WTC11 (cell line): ENCODE measurements at regions not wholly inside any gene's neighbourhood (a gene's known extent, or its start where the extent isn't known, plus 50 kb on each side); places are given as distances from the start of the nearest gene placed in this dataset.

ENCODE experiments used
- ATF1 ChIP-seq: sonication (generic); formaldehyde crosslinking; IDR thresholded peaks from 2 replicates; pipeline ENCODE4 v1.8.1; 2023; ENCODE audit warnings: mild to moderate bottlenecking, moderate library complexity, missing genetic modification reagents
- E2F5 ChIP-seq: sonication (generic); formaldehyde crosslinking; IDR thresholded peaks from 2 replicates; pipeline ENCODE4 v1.8.1; 2022; ENCODE audit warnings: mild to moderate bottlenecking, moderate library complexity, missing genetic modification reagents
- ESRRA ChIP-seq: sonication (generic); formaldehyde crosslinking; IDR thresholded peaks from 2 replicates; pipeline ENCODE4 v1.8.1; 2022; ENCODE audit warnings: mild to moderate bottlenecking, missing genetic modification reagents, borderline replicate concordance
- NFYB ChIP-seq: sonication (generic); formaldehyde crosslinking; conservative IDR thresholded peaks from 2 replicates; pipeline ENCODE4 v1.8.0; 2022; ENCODE audit warnings: low read depth, missing genetic modification reagents
- PREB ChIP-seq: sonication (generic); formaldehyde crosslinking; IDR thresholded peaks from 2 replicates; pipeline ENCODE4 v1.8.1; 2022; ENCODE audit warnings: mild to moderate bottlenecking, missing genetic modification reagents, moderate library complexity, borderline replicate concordance
- TCF7 ChIP-seq: sonication (generic); formaldehyde crosslinking; IDR thresholded peaks from 2 replicates; pipeline ENCODE4 v1.8.0; 2022; ENCODE audit warnings: mild to moderate bottlenecking, low read depth, missing genetic modification reagents, moderate library complexity
- TEAD4 ChIP-seq: sonication (generic); formaldehyde crosslinking; IDR thresholded peaks from 2 replicates; pipeline ENCODE4 v1.8.0; 2022; ENCODE audit warnings: mild to moderate bottlenecking, missing genetic modification reagents
- ZBTB43 ChIP-seq: sonication (generic); formaldehyde crosslinking; IDR thresholded peaks from 2 replicates; pipeline ENCODE4 v1.8.1; 2023; ENCODE audit warnings: mild to moderate bottlenecking, missing genetic modification reagents
- ZNF423 ChIP-seq: fragments of 250-450 bp; sonication (Bioruptor Pico); IDR thresholded peaks from 2 replicates; pipeline ENCODE4 v2.1.2; 2022; ENCODE audit warnings: mild to moderate bottlenecking, moderate library complexity
- TF ChIP-seq, protein P1 (sequence below): fragments of 200-600 bp; IDR thresholded peaks from 2 replicates; pipeline ENCODE4 v1.8.0; 2022; ENCODE audit warnings: antibody characterized with exemption
- TF ChIP-seq, protein P2 (sequence below): sonication (generic); formaldehyde crosslinking; IDR thresholded peaks from 2 replicates; pipeline ENCODE4 v1.8.1; 2023; ENCODE audit warnings: mild to moderate bottlenecking, moderate library complexity, missing genetic modification reagents

GRCh38 chr11:105298630-105299029, 159.1 kb upstream of the CARD18 start:
- TF ChIP-seq, protein P1, sequence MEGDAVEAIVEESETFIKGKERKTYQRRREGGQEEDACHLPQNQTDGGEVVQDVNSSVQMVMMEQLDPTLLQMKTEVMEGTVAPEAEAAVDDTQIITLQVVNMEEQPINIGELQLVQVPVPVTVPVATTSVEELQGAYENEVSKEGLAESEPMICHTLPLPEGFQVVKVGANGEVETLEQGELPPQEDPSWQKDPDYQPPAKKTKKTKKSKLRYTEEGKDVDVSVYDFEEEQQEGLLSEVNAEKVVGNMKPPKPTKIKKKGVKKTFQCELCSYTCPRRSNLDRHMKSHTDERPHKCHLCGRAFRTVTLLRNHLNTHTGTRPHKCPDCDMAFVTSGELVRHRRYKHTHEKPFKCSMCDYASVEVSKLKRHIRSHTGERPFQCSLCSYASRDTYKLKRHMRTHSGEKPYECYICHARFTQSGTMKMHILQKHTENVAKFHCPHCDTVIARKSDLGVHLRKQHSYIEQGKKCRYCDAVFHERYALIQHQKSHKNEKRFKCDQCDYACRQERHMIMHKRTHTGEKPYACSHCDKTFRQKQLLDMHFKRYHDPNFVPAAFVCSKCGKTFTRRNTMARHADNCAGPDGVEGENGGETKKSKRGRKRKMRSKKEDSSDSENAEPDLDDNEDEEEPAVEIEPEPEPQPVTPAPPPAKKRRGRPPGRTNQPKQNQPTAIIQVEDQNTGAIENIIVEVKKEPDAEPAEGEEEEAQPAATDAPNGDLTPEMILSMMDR: no peak
- TF ChIP-seq ATF1 (CRISPR knock-in tag) (no peak), TCF7 (CRISPR knock-in tag) (no peak), ZNF423 (CRISPR knock-in tag) (no peak), NFYB (no peak), TEAD4 (no peak), ESRRA (CRISPR knock-in tag) (no peak), E2F5 (no peak), PREB (CRISPR knock-in tag) (no peak), ZBTB43 (CRISPR knock-in tag) (no peak)
- TF ChIP-seq, protein P2, sequence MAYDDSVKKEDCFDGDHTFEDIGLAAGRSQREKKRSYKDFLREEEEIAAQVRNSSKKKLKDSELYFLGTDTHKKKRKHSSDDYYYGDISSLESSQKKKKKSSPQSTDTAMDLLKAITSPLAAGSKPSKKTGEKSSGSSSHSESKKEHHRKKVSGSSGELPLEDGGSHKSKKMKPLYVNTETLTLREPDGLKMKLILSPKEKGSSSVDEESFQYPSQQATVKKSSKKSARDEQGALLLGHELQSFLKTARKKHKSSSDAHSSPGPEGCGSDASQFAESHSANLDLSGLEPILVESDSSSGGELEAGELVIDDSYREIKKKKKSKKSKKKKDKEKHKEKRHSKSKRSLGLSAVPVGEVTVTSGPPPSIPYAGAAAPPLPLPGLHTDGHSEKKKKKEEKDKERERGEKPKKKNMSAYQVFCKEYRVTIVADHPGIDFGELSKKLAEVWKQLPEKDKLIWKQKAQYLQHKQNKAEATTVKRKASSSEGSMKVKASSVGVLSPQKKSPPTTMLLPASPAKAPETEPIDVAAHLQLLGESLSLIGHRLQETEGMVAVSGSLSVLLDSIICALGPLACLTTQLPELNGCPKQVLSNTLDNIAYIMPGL (CRISPR knock-in tag): no peak
